ENCODE measurements at regions not wholly inside any gene's neighbourhood (a gene's known extent, or its start where the extent isn't known, plus 50 kb on each side); places are given as distances from the start of the nearest gene placed in this dataset.

GRCh38 chr21:15283138-15283537 lies 218.3 kb upstream of the NRIP1 start:
- TF ChIP-seq CTCF (IDR thresholded peaks at IDR 0.05) (no peak), POLR2AphosphoS5 (IDR thresholded peaks at IDR 0.05; ENCODE audit: insufficient read depth in 1 of 2, low read depth in 1 of 2) (no peak), POLR2A (IDR thresholded peaks at IDR 0.05) (no peak)

Measured in vagina (tissue), 2 donors.